HG03135 (cell line): ENCODE measurements at regions not wholly inside any gene's neighbourhood (a gene's known extent, or its start where the extent isn't known, plus 50 kb on each side); places are given as distances from the start of the nearest gene placed in this dataset.
A peak's percentile ranks its signal among the peaks of the same experiment; 100 is the strongest.

Experiments
- ATAC-seq: cut with Tn5 transposase; IDR thresholded peaks from one replicate; pipeline ENCODE4 v1.9.1; 2021; ENCODE audit warnings: mild to moderate bottlenecking, moderate library complexity; ENCODE audit not compliant: unreplicated experiment

- ATAC-seq: no peak
Observed at GRCh38 chr4:110289601-110290100, 91.2 kb upstream of the ELOVL6 start.

- ATAC-seq: peak; percentile 99
Observed at GRCh38 chr4:110287130-110287529, 88.7 kb upstream of the ELOVL6 start.

- no peak for ATAC-seq
Observed at GRCh38 chr4:110278127-110278526, 79.7 kb upstream of the ELOVL6 start.

GRCh38 chr4:110275871-110276270 lies 77.5 kb upstream of the ELOVL6 start:
- no peak for ATAC-seq

GRCh38 chr4:110271986-110272385 lies 73.6 kb upstream of the ELOVL6 start:
- no peak for ATAC-seq

GRCh38 chr4:110270492-110271197 lies 72.2 kb upstream of the ELOVL6 start:
- ATAC-seq: no peak

GRCh38 chr4:110268790-110269189 lies 70.4 kb upstream of the ELOVL6 start:
- no peak for ATAC-seq

GRCh38 chr4:110268352-110268751 lies 69.9 kb upstream of the ELOVL6 start:
- no peak for ATAC-seq

GRCh38 chr4:110266136-110266535 lies 67.7 kb upstream of the ELOVL6 start:
- ATAC-seq: no peak

- no peak for ATAC-seq
Observed at GRCh38 chr4:110265001-110265400, 66.6 kb upstream of the ELOVL6 start.

- no peak for ATAC-seq
Observed at GRCh38 chr4:110260299-110260698, 61.9 kb upstream of the ELOVL6 start.

- ATAC-seq: no peak
Observed at GRCh38 chr4:110250023-110250387, 51.6 kb upstream of the ELOVL6 start.

- no peak for ATAC-seq
Observed at GRCh38 chr4:110248831-110249253, 50.4 kb upstream of the ELOVL6 start.
